OCI-LY1 (cell line): ENCODE measurements at regions not wholly inside any gene's neighbourhood (a gene's known extent, or its start where the extent isn't known, plus 50 kb on each side); places are given as distances from the start of the nearest gene placed in this dataset.

ENCODE experiments used
- CTCF ChIP-seq: fragments of 200-600 bp; sonication (generic), shearing (Covaris generic); IDR thresholded peaks from 2 replicates; pipeline ENCODE4 v1.5.1; 2017; ENCODE audit warnings: mild to moderate bottlenecking, antibody characterized with exemption, low read length, moderate library complexity, mixed read lengths
- EZH2 ChIP-seq: fragments of 200-600 bp; sonication (generic), shearing (Covaris generic); IDR thresholded peaks from 2 replicates; pipeline ENCODE4 v1.8.0; 2017; ENCODE audit warnings: borderline replicate concordance, mixed run types, mild to moderate bottlenecking, antibody characterized with exemption, low read length, moderate library complexity, mixed read lengths

- TF ChIP-seq CTCF (no peak), EZH2 (no peak)
Observed at GRCh38 chr11:87437133-87437843, 399.6 kb downstream of the TMEM135 start.
